Esophagus squamous epithelium (tissue), 4 donors: ENCODE measurements at regions not wholly inside any gene's neighbourhood (a gene's known extent, or its start where the extent isn't known, plus 50 kb on each side); places are given as distances from the start of the nearest gene placed in this dataset.

ENCODE experiments used
- CTCF ChIP-seq, 6 experiments: fragments of 450-650 bp in 4 of 6; fragments of 200-600 bp in 2 of 6; sonication (generic) in 2 of 6; IDR thresholded peaks; one replicate each; pipeline ENCODE4 v1.5.1; 2016 to 2019; ENCODE audit warnings: antibody characterized with exemption in 6 of 6, mild to moderate bottlenecking in 4 of 6, moderate library complexity in 4 of 6
- POLR2A ChIP-seq, 4 donors: fragments of 450-650 bp; IDR thresholded peaks; one replicate each; pipeline ENCODE4 v1.6.1; 2017; ENCODE audit warnings: antibody characterized with exemption in 4 of 4, mild to moderate bottlenecking in 4 of 4, moderate library complexity in 3 of 4

- TF ChIP-seq POLR2A (IDR thresholded peaks at IDR 0.05) (no peak), CTCF (IDR thresholded peaks at IDR 0.05) (no peak)
These were observed 1259.0 kb upstream of the GOT2 start for GRCh38 chr16:59993101-59993500.
